Right lobe of liver (tissue), 4 donors: ENCODE measurements at regions not wholly inside any gene's neighbourhood (a gene's known extent, or its start where the extent isn't known, plus 50 kb on each side); places are given as distances from the start of the nearest gene placed in this dataset.

ENCODE experiments used
- CTCF ChIP-seq, 4 donors: fragments of 200-600 bp in 3 of 4; fragments of 450-650 bp in 1 of 4; IDR thresholded peaks; one replicate each; pipeline versions ENCODE4 v1.5.1 to v1.8.0; 2016 to 2022; ENCODE audit warnings: antibody characterized with exemption in 4 of 4, mild to moderate bottlenecking in 2 of 4
- POLR2A ChIP-seq: fragments of 450-650 bp; IDR thresholded peaks from one replicate; pipeline ENCODE4 v1.6.1; 2017; ENCODE audit warnings: antibody characterized with exemption, mild to moderate bottlenecking
- donor health status: DM: no; HTN: no; CAD: no.
- donor health status: DM: no; HTN: no; CAD: no.
- donor health status: DM: no; HTN: yes; CAD: no.

- TF ChIP-seq CTCF (IDR thresholded peaks at IDR 0.05) (no peak), POLR2A (no peak)
These were observed 259.5 kb downstream of the SOD2 start for GRCh38 chr6:159433550-159433949.
